ENCODE measurements at regions not wholly inside any gene's neighbourhood (a gene's known extent, or its start where the extent isn't known, plus 50 kb on each side); places are given as distances from the start of the nearest gene placed in this dataset.
A peak's percentile ranks its signal among the peaks of the same experiment; 100 is the strongest.

- TF ChIP-seq REST (IDR thresholded peaks at IDR 0.05; ENCODE audit: insufficient read depth in 1 of 2, low read depth in 2 of 2, low read length in 2 of 2), result peak in 1 of 2 experiments; percentile 79; a peak in 2 of 4 replicates
- TF ChIP-seq SIN3A (IDR thresholded peaks at IDR 0.05; ENCODE audit: borderline replicate concordance, insufficient read depth, low read length), result no peak
These were observed 420.2 kb upstream of the GOT2 start for GRCh38 chr16:59154295-59154694.

- TF ChIP-seq TAF1 (IDR thresholded peaks at IDR 0.05; ENCODE audit: borderline replicate concordance, insufficient read depth, low read length) (no peak), REST (IDR thresholded peaks at IDR 0.05; ENCODE audit: insufficient read depth in 1 of 2, low read depth in 2 of 2, low read length in 2 of 2) (no peak), FOXP2 (optimal IDR thresholded peaks at IDR 0.05; ENCODE audit: borderline replicate concordance, extremely low read depth, extremely low read length, insufficient read depth) (no peak), SIN3A (IDR thresholded peaks at IDR 0.05; ENCODE audit: borderline replicate concordance, insufficient read depth, low read length) (no peak), POLR2AphosphoS5 (IDR thresholded peaks at IDR 0.05; ENCODE audit: low read depth, low read length) (no peak)
These were observed 414.6 kb upstream of the GOT2 start for GRCh38 chr16:59148769-59149155.

- TF ChIP-seq POLR2AphosphoS5 (IDR thresholded peaks at IDR 0.05; ENCODE audit: low read depth, low read length), result no peak
- TF ChIP-seq SIN3A (IDR thresholded peaks at IDR 0.05; ENCODE audit: borderline replicate concordance, insufficient read depth, low read length), result no peak
- no peak for TF ChIP-seq REST (IDR thresholded peaks at IDR 0.05; ENCODE audit: insufficient read depth in 1 of 2, low read depth in 2 of 2, low read length in 2 of 2)
- TF ChIP-seq TAF1 (IDR thresholded peaks at IDR 0.05; ENCODE audit: borderline replicate concordance, insufficient read depth, low read length), result no peak
- TF ChIP-seq FOXP2 (optimal IDR thresholded peaks at IDR 0.05; ENCODE audit: borderline replicate concordance, extremely low read depth, extremely low read length, insufficient read depth), result no peak
These were observed 414.1 kb upstream of the GOT2 start for GRCh38 chr16:59148056-59148768.

GRCh38 chr16:59146140-59146539 is 412.0 kb upstream of the GOT2 start:
- TF ChIP-seq SIN3A (IDR thresholded peaks at IDR 0.05; ENCODE audit: borderline replicate concordance, insufficient read depth, low read length) (no peak), TAF1 (IDR thresholded peaks at IDR 0.05; ENCODE audit: borderline replicate concordance, insufficient read depth, low read length) (no peak), POLR2AphosphoS5 (IDR thresholded peaks at IDR 0.05; ENCODE audit: low read depth, low read length) (no peak), FOXP2 (optimal IDR thresholded peaks at IDR 0.05; ENCODE audit: borderline replicate concordance, extremely low read depth, extremely low read length, insufficient read depth) (no peak), REST (IDR thresholded peaks at IDR 0.05; ENCODE audit: insufficient read depth in 1 of 2, low read depth in 2 of 2, low read length in 2 of 2) (no peak)

- TF ChIP-seq FOXP2 (optimal IDR thresholded peaks at IDR 0.05; ENCODE audit: borderline replicate concordance, extremely low read depth, extremely low read length, insufficient read depth), result no peak
- no peak for TF ChIP-seq REST (IDR thresholded peaks at IDR 0.05; ENCODE audit: insufficient read depth in 1 of 2, low read depth in 2 of 2, low read length in 2 of 2)
- no peak for TF ChIP-seq TAF1 (IDR thresholded peaks at IDR 0.05; ENCODE audit: borderline replicate concordance, insufficient read depth, low read length)
- no peak for TF ChIP-seq SIN3A (IDR thresholded peaks at IDR 0.05; ENCODE audit: borderline replicate concordance, insufficient read depth, low read length)
- TF ChIP-seq POLR2AphosphoS5 (IDR thresholded peaks at IDR 0.05; ENCODE audit: low read depth, low read length), result no peak
These were observed 410.7 kb upstream of the GOT2 start for GRCh38 chr16:59144841-59145240.

Data from PFSK-1 (cell line).